ENCODE measurements at regions not wholly inside any gene's neighbourhood (a gene's known extent, or its start where the extent isn't known, plus 50 kb on each side); places are given as distances from the start of the nearest gene placed in this dataset.

DNA sequence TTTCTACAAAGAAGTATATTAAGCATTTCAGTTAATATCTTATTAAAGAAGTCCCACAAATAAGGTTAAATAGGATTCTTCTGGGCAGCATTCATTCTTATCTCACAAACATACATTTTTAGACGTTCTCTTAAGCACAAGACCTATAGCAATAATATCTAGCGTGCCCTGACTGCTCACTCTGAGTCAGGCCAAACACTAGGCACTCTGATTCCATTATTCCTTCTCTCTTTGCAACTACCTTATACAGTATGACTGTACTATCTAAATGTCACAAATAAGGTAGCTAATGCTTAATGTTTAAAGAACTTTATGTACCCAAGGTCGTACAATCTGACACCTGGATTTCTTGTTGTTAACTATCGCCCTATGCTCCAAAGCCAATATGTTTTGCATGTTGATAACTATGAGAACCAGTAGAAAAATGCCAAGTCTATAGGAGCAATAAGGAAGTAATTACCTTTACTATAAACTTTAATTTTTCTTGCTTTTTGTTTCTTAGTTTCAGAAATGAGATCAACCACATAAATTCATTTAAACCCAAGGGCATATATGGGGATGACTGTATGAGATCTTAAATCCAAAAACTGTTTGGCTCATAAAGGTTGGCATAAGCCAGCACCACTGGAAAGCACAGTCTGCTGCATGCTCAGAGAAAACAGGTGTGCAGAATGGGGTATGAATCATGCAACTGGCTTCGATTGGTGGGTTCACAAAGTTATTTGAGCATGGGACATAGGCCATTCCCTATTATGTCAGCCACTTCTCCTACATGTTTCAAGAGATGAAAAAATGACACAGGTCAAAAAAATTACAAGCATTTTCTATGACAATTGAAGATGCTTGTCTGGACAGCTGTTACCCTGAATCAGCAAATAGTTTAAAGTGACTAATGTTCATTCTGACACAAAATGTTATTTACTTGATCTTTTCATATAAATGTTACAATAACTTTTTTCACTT lies 352.0 kb downstream of the IRS1 start:
- no peaks in the 10 kb centered on the region for H3K36me3 ChIP-seq (ENCODE audit: control insufficient read depth, insufficient read depth, low read length, severe bottlenecking)
- H3K27me3 ChIP-seq (replicated peaks; ENCODE audit: control insufficient read depth, insufficient read depth, low read length), result no peaks in the 10 kb centered on the region
- H3K9ac ChIP-seq (ENCODE audit: low read length), result no peak overlapping the region
- H3K4me3 ChIP-seq (ENCODE audit: low read length), result no peak overlapping the region
- peaks cover 17% of the 10 kb centered on the region for H3K4me1 ChIP-seq (ENCODE audit: control insufficient read depth, insufficient read depth, low read length)
- peak; percentile 41 for DNase-seq (ENCODE audit: low read depth)
- peaks cover 12% of the 10 kb centered on the region for H3K9me3 ChIP-seq (ENCODE audit: control insufficient read depth, low read length)

DNA sequence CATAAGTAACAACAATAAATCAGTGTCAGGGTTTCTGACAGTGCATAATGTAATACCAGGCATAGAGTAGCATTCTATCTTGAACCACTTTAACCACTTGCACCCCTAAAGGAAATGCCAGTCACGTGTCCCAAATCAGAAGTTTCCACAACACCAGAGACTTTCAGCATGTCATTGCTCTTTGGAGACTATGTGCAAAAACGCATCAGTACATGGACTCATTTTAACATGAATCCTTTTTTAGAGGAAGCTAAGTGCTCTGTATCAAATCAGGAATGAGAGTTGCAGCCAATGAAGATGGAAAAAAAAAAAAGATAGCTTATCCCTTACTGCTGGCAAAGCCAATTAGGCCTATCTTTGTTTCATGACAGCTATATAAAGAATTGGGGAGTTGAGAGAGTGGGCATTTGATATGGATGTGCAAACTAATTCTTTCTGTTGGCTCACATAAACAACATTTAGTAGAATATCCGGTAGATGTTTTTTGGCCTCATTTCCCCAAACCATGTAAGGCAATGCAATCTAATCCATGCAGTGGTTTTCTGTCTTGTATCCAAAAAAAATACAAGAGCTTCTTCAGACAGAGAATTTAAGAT lies 353.1 kb downstream of the IRS1 start:
- peaks cover 17% of the 10 kb centered on the region for H3K4me1 ChIP-seq (ENCODE audit: control insufficient read depth, insufficient read depth, low read length)
- H3K9me3 ChIP-seq (ENCODE audit: control insufficient read depth, low read length), result peaks cover under 1% of the 10 kb centered on the region
- H3K4me3 ChIP-seq (ENCODE audit: low read length), result no peak overlapping the region
- DNase-seq (ENCODE audit: low read depth), result peak; percentile 75
- H3K36me3 ChIP-seq (ENCODE audit: control insufficient read depth, insufficient read depth, low read length, severe bottlenecking), result no peaks in the 10 kb centered on the region
- no peak overlapping the region for H3K9ac ChIP-seq (ENCODE audit: low read length)
- H3K27me3 ChIP-seq (replicated peaks; ENCODE audit: control insufficient read depth, insufficient read depth, low read length), result no peaks in the 10 kb centered on the region

GRCh38 chr2:226445216-226445861 lies 354.3 kb downstream of the IRS1 start:
- H3K27me3 ChIP-seq (replicated peaks; ENCODE audit: control insufficient read depth, insufficient read depth, low read length), result no peaks in the 10 kb centered on the region
- no peak overlapping the region for H3K4me3 ChIP-seq (ENCODE audit: low read length)
- no peak for DNase-seq (ENCODE audit: low read depth)
- no peak overlapping the region for H3K9ac ChIP-seq (ENCODE audit: low read length)
- H3K4me1 ChIP-seq (ENCODE audit: control insufficient read depth, insufficient read depth, low read length), result peaks cover 26% of the 10 kb centered on the region
- no peaks in the 10 kb centered on the region for H3K9me3 ChIP-seq (ENCODE audit: control insufficient read depth, low read length)
- H3K36me3 ChIP-seq (ENCODE audit: control insufficient read depth, insufficient read depth, low read length, severe bottlenecking), result no peaks in the 10 kb centered on the region

- H3K4me3 ChIP-seq (ENCODE audit: low read length), result no peak overlapping the region
- no peaks in the 10 kb centered on the region for H3K9me3 ChIP-seq (ENCODE audit: control insufficient read depth, low read length)
- no peak overlapping the region for H3K9ac ChIP-seq (ENCODE audit: low read length)
- no peaks in the 10 kb centered on the region for H3K27me3 ChIP-seq (replicated peaks; ENCODE audit: control insufficient read depth, insufficient read depth, low read length)
- no peaks in the 10 kb centered on the region for H3K36me3 ChIP-seq (ENCODE audit: control insufficient read depth, insufficient read depth, low read length, severe bottlenecking)
- peaks cover 41% of the 10 kb centered on the region for H3K4me1 ChIP-seq (ENCODE audit: control insufficient read depth, insufficient read depth, low read length)
- DNase-seq (ENCODE audit: low read depth), result no peak
These were observed 356.5 kb downstream of the IRS1 start for GRCh38 chr2:226443112-226443511.

DNA sequence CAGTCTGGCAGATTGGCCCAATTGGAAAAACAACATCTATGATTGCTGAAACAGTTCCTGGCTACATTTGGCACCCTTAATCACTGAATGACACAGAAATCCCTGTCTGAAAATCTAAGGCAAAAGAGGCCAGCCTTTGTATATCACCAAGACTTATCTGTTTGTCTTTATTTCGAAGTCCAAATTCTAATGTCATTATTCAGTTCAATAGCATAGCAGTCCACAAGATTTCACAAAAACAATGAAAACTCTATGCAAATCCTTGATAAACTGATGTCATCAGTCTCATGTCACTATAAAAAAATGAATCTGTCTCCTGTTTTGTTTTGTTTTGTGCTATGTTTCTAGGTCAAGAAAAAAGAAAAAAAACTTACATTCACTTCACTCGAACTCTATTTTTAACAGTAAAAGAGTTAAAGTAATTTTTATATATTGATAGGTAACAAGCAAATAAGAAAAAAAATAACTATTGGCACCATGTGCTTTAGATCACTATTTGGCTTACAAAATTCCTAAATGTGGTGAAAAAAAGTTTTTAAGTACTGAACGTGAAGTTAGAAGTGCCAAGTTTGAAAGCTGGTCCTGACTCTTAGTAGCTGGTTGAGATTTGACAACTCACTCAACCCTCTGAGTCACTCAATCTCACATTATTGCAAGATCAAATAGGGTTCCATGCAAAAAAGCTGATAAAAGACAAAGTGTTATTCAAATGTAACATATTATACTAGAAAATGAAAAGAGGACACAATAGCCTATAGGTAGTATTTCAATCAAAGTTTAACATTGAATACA lies 359.3 kb downstream of the IRS1 start:
- H3K4me3 ChIP-seq (ENCODE audit: low read length), result peak overlapping the region; percentile 50
- no peaks in the 10 kb centered on the region for H3K9me3 ChIP-seq (ENCODE audit: control insufficient read depth, low read length)
- peaks cover 29% of the 10 kb centered on the region for H3K4me1 ChIP-seq (ENCODE audit: control insufficient read depth, insufficient read depth, low read length)
- DNase-seq (ENCODE audit: low read depth), result peak; percentile 62
- no peaks in the 10 kb centered on the region for H3K27me3 ChIP-seq (replicated peaks; ENCODE audit: control insufficient read depth, insufficient read depth, low read length)
- peak overlapping the region; percentile 11 for H3K9ac ChIP-seq (ENCODE audit: low read length)
- no peaks in the 10 kb centered on the region for H3K36me3 ChIP-seq (ENCODE audit: control insufficient read depth, insufficient read depth, low read length, severe bottlenecking)

DNA sequence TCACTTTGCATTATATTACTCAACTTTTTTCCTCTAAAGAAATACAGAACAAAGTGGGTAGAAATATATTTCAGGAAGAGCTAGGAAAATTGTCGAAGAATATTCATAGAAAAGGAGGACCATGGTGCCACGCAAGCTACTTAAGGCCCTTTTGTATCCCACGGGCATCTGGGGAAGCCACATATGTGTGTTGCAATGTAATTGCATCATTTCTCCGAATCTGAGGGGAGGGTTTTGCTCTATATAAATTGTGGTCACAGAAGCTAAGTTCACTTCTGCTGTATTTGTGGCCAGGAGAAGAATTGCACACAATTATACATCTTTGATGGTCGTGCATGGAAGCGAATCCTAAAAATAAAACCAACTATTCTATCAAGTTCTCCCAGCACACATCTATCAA lies 360.3 kb downstream of the IRS1 start:
- peaks cover 39% of the 10 kb centered on the region for H3K4me1 ChIP-seq (ENCODE audit: control insufficient read depth, insufficient read depth, low read length)
- DNase-seq (ENCODE audit: low read depth), result peak; percentile 38
- no peak overlapping the region for H3K4me3 ChIP-seq (ENCODE audit: low read length)
- no peaks in the 10 kb centered on the region for H3K36me3 ChIP-seq (ENCODE audit: control insufficient read depth, insufficient read depth, low read length, severe bottlenecking)
- no peaks in the 10 kb centered on the region for H3K9me3 ChIP-seq (ENCODE audit: control insufficient read depth, low read length)
- H3K27me3 ChIP-seq (replicated peaks; ENCODE audit: control insufficient read depth, insufficient read depth, low read length), result no peaks in the 10 kb centered on the region
- peak overlapping the region; percentile 11 for H3K9ac ChIP-seq (ENCODE audit: low read length)

- Histone ChIP-seq H3K9me3 (ENCODE audit: control insufficient read depth, low read length) (no peaks in the 10 kb centered on the region), H3K4me1 (ENCODE audit: control insufficient read depth, insufficient read depth, low read length) (peaks cover 52% of the 10 kb centered on the region), H3K9ac (ENCODE audit: low read length) (peak overlapping the region; percentile 16), H3K27me3 (replicated peaks; ENCODE audit: control insufficient read depth, insufficient read depth, low read length) (no peaks in the 10 kb centered on the region), H3K4me3 (ENCODE audit: low read length) (peak overlapping the region; percentile 28), H3K36me3 (ENCODE audit: control insufficient read depth, insufficient read depth, low read length, severe bottlenecking) (no peaks in the 10 kb centered on the region)
- DNase-seq (ENCODE audit: low read depth), result no peak
These were observed 364.5 kb downstream of the IRS1 start for GRCh38 chr2:226435146-226435545.

DNA sequence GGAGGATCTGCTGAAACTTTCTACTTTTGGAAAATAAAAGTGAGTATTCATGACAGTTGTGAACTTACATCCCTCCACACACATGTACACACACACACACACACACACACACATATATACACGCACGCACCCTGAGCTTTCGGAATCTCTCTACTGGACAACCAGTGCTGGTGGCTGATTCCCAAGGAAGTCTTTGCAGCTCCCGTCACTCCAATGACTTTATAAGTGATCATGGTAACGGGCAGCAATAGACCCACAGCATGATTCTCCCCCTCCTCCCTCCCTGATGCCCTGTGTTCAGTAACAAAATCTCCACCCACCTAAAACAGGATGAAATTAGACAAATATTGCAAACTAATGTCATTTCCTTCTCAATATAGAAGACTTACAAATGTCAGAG lies 364.9 kb downstream of the IRS1 start:
- H3K4me1 ChIP-seq (ENCODE audit: control insufficient read depth, insufficient read depth, low read length), result peaks cover 51% of the 10 kb centered on the region

GRCh38 chr2:226431288-226431948 lies 368.2 kb downstream of the IRS1 start:
- H3K4me3 ChIP-seq (ENCODE audit: low read length), result no peak overlapping the region
- no peaks in the 10 kb centered on the region for H3K9me3 ChIP-seq (ENCODE audit: control insufficient read depth, low read length)
- H3K4me1 ChIP-seq (ENCODE audit: control insufficient read depth, insufficient read depth, low read length), result peaks cover 62% of the 10 kb centered on the region
- H3K9ac ChIP-seq (ENCODE audit: low read length), result no peak overlapping the region
- no peaks in the 10 kb centered on the region for H3K27me3 ChIP-seq (replicated peaks; ENCODE audit: control insufficient read depth, insufficient read depth, low read length)
- peak; percentile 41 for DNase-seq (ENCODE audit: low read depth)
- no peaks in the 10 kb centered on the region for H3K36me3 ChIP-seq (ENCODE audit: control insufficient read depth, insufficient read depth, low read length, severe bottlenecking)

More for the DNA sequence above, 364.9 kb downstream of the IRS1 start:
- no peaks in the 10 kb centered on the region for H3K9me3 ChIP-seq (ENCODE audit: control insufficient read depth, low read length)
- H3K27me3 ChIP-seq (replicated peaks; ENCODE audit: control insufficient read depth, insufficient read depth, low read length), result no peaks in the 10 kb centered on the region
- H3K4me3 ChIP-seq (ENCODE audit: low read length), result peak overlapping the region; percentile 28
- peak overlapping the region; percentile 16 for H3K9ac ChIP-seq (ENCODE audit: low read length)
- H3K36me3 ChIP-seq (ENCODE audit: control insufficient read depth, insufficient read depth, low read length, severe bottlenecking), result no peaks in the 10 kb centered on the region
- DNase-seq (ENCODE audit: low read depth), result no peak

DNA sequence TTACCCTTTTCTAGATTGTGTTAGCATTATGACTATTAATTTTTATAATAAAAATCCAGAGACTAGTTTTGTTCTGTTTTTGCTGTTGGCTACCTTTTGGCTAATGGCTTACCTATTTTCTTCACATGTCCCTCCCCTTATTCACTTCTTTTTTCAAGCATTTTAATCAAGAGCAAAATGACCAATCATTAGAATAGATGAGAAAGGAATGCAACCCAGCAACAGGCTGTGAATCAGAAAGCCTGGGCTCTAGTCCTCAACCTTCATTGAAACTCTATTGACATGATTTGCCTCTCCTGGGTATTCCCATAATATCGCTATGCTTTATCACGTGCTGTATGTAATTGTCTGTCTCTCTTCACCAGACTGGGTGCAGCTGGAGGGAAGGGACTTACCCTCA lies 370.1 kb downstream of the IRS1 start:
- Histone ChIP-seq H3K4me3 (ENCODE audit: low read length) (no peak overlapping the region), H3K27me3 (replicated peaks; ENCODE audit: control insufficient read depth, insufficient read depth, low read length) (no peaks in the 10 kb centered on the region), H3K36me3 (ENCODE audit: control insufficient read depth, insufficient read depth, low read length, severe bottlenecking) (no peaks in the 10 kb centered on the region), H3K9me3 (ENCODE audit: control insufficient read depth, low read length) (no peaks in the 10 kb centered on the region), H3K4me1 (ENCODE audit: control insufficient read depth, insufficient read depth, low read length) (peaks cover 66% of the 10 kb centered on the region), H3K9ac (ENCODE audit: low read length) (no peak overlapping the region)
- no peak for DNase-seq (ENCODE audit: low read depth)
